Vagina (tissue), 2 donors: ENCODE measurements at regions not wholly inside any gene's neighbourhood (a gene's known extent, or its start where the extent isn't known, plus 50 kb on each side); places are given as distances from the start of the nearest gene placed in this dataset.
"Not testable (repeated sequence)": the region's sequence is repeated elsewhere in the genome, so short reads cannot be mapped to it uniquely, and the experiment has no call there.

Experiments
- DNase-seq, 2 donors: peaks; one replicate each; pipeline ENCODE4 v3.0.0-alpha.2; 2017; ENCODE audit errors: extremely low spot score in 2 of 2
- H3K27ac ChIP-seq: fragments of 200-600 bp; sonication (generic); one replicate; pipeline ENCODE4 v1.5.1; 2019
- H3K27me3 ChIP-seq: fragments of 200-600 bp; sonication (generic); one replicate; pipeline ENCODE4 v1.5.1; 2019
- H3K36me3 ChIP-seq, 2 donors: fragments of 200-600 bp; sonication (generic); one replicate each; pipeline ENCODE4 v1.5.1; 2017 to 2019
- H3K4me1 ChIP-seq: fragments of 200-600 bp; sonication (generic); one replicate; pipeline ENCODE4 v1.5.1; 2019
- H3K4me3 ChIP-seq, 2 donors: fragments of 200-600 bp; sonication (generic); 1 replicate in 1 of 2; 2 replicates in 1 of 2; pipeline ENCODE4 v1.5.1; 2016 to 2019
- H3K9me3 ChIP-seq: fragments of 200-600 bp; sonication (generic); one replicate; pipeline ENCODE4 v1.5.1; 2019
- CTCF ChIP-seq, 3 experiments: fragments of 450-650 bp in 2 of 3; fragments of 200-600 bp in 1 of 3; sonication (generic) in 1 of 3; IDR thresholded peaks; one replicate each; pipeline ENCODE4 v1.5.1; 2017 to 2019; ENCODE audit warnings: antibody characterized with exemption in 3 of 3, mild to moderate bottlenecking in 2 of 3, moderate library complexity in 2 of 3
- POLR2A ChIP-seq, 2 donors: fragments of 450-650 bp; IDR thresholded peaks; one replicate each; pipeline ENCODE4 v1.6.1; 2017; ENCODE audit warnings: antibody characterized with exemption in 2 of 2, mild to moderate bottlenecking in 2 of 2, moderate library complexity in 2 of 2
- POLR2AphosphoS5 ChIP-seq, 2 donors: sonication (generic); formaldehyde crosslinking; IDR thresholded peaks; one replicate each; pipeline ENCODE4 v1.9.0; 2017; ENCODE audit warnings: antibody characterized with exemption in 2 of 2, mild to moderate bottlenecking in 2 of 2, low read depth in 1 of 2; ENCODE audit not compliant: insufficient read depth in 1 of 2
- intact Hi-C: fragments of 100-400 bp; cut with DNase I; formaldehyde crosslinking; loops from one replicate; pipeline ENCODE4 v1.15.1; 2023

GRCh38 chr5:124963236-124963919 is 216.9 kb upstream of the ZNF608 start:
- Histone ChIP-seq H3K9me3 (no peaks in the 10 kb centered on the region), H3K4me1 (peaks cover 16% of the 10 kb centered on the region), H3K27me3 (no peaks in the 10 kb centered on the region), H3K4me3 (no peak overlapping the region), H3K36me3 (no peaks in the 10 kb centered on the region), H3K27ac (peak overlapping the region; percentile 17)
- TF ChIP-seq POLR2AphosphoS5 (IDR thresholded peaks at IDR 0.05; ENCODE audit: insufficient read depth in 1 of 2, low read depth in 1 of 2) (peak; percentile 20 to 47), POLR2A (IDR thresholded peaks at IDR 0.05) (no peak)
- intact Hi-C loops, result no loop called here
- no peak for DNase-seq

GRCh38 chr5:124966741-124967140 is 220.3 kb upstream of the ZNF608 start:
- H3K4me3 ChIP-seq, H3K27ac ChIP-seq, DNase-seq, intact Hi-C loops, H3K36me3 ChIP-seq, H3K9me3 ChIP-seq, H3K27me3 ChIP-seq: not testable (repeated sequence)
- H3K4me1 ChIP-seq, result peaks cover 16% of the 10 kb centered on the region

GRCh38 chr5:124970381-124970780 is 223.9 kb upstream of the ZNF608 start:
- H3K27ac ChIP-seq, H3K4me3 ChIP-seq, DNase-seq, H3K4me1 ChIP-seq, H3K9me3 ChIP-seq, intact Hi-C loops, H3K36me3 ChIP-seq, H3K27me3 ChIP-seq: not testable (repeated sequence)

- intact Hi-C loops, result no loop called here
- no peaks in the 10 kb centered on the region for H3K4me1 ChIP-seq
- no peaks in the 10 kb centered on the region for H3K36me3 ChIP-seq
- no peaks in the 10 kb centered on the region for H3K27me3 ChIP-seq
- no peak for DNase-seq
- no peak overlapping the region for H3K27ac ChIP-seq
- H3K9me3 ChIP-seq, result no peaks in the 10 kb centered on the region
- TF ChIP-seq POLR2AphosphoS5 (IDR thresholded peaks at IDR 0.05; ENCODE audit: insufficient read depth in 1 of 2, low read depth in 1 of 2) (no peak), POLR2A (IDR thresholded peaks at IDR 0.05) (no peak), CTCF (IDR thresholded peaks at IDR 0.05) (no peak)
- no peak overlapping the region for H3K4me3 ChIP-seq
These were observed 226.3 kb upstream of the ZNF608 start for GRCh38 chr5:124972703-124973102.

- Histone ChIP-seq H3K4me3 (no peak overlapping the region), H3K36me3 (no peaks in the 10 kb centered on the region), H3K9me3 (no peaks in the 10 kb centered on the region), H3K27ac (no peak overlapping the region), H3K27me3 (no peaks in the 10 kb centered on the region), H3K4me1 (no peaks in the 10 kb centered on the region)
- intact Hi-C loops, result no loop called here
- no peak for DNase-seq
- TF ChIP-seq POLR2A (IDR thresholded peaks at IDR 0.05) (no peak), CTCF (IDR thresholded peaks at IDR 0.05) (no peak), POLR2AphosphoS5 (IDR thresholded peaks at IDR 0.05; ENCODE audit: insufficient read depth in 1 of 2, low read depth in 1 of 2) (no peak)
These were observed 227.2 kb upstream of the ZNF608 start for GRCh38 chr5:124973661-124974060.

- no peaks in the 10 kb centered on the region for H3K27me3 ChIP-seq
- no peaks in the 10 kb centered on the region for H3K9me3 ChIP-seq
- no peak overlapping the region for H3K4me3 ChIP-seq
- no peak overlapping the region for H3K27ac ChIP-seq
- intact Hi-C loops, result no loop called here
- TF ChIP-seq CTCF (IDR thresholded peaks at IDR 0.05), result no peak
- TF ChIP-seq POLR2A (IDR thresholded peaks at IDR 0.05), result no peak
- TF ChIP-seq POLR2AphosphoS5 (IDR thresholded peaks at IDR 0.05; ENCODE audit: insufficient read depth in 1 of 2, low read depth in 1 of 2), result no peak
- H3K4me1 ChIP-seq, result peaks cover 14% of the 10 kb centered on the region
- no peaks in the 10 kb centered on the region for H3K36me3 ChIP-seq
- DNase-seq, result no peak
These were observed 229.6 kb upstream of the ZNF608 start for GRCh38 chr5:124976086-124976485.
